GM19239 (cell line): ENCODE measurements at regions not wholly inside any gene's neighbourhood (a gene's known extent, or its start where the extent isn't known, plus 50 kb on each side); places are given as distances from the start of the nearest gene placed in this dataset.
"Not testable (repeated sequence)": the region's sequence is repeated elsewhere in the genome, so short reads cannot be mapped to it uniquely, and the experiment has no call there.

ENCODE experiments used
- DNase-seq: peaks from one replicate; pipeline ENCODE4 v3.0.0; 2011; ENCODE audit warnings: low spot score; ENCODE audit not compliant: insufficient read length
- FAIRE-seq: peaks from 2 replicates; lab custom pipeline; 2011; peaks lifted over from hg19 to GRCh38; lab: Jason Lieb, UNC

- no peak for DNase-seq
- FAIRE-seq, result no peak
These were observed 1206.7 kb upstream of the CDH2 start for GRCh38 chr18:29383311-29384273.

- DNase-seq (no peak), FAIRE-seq (no peak)
These were observed 1201.8 kb upstream of the CDH2 start for GRCh38 chr18:29378651-29379136.

- DNase-seq (no peak), FAIRE-seq (no peak)
These were observed 1200.4 kb upstream of the CDH2 start for GRCh38 chr18:29377346-29377745.

- FAIRE-seq, result no peak
These were observed 1196.1 kb upstream of the CDH2 start for GRCh38 chr18:29373000-29373399.

GRCh38 chr18:29361843-29362242 is 1184.9 kb upstream of the CDH2 start:
- no peak for DNase-seq
- FAIRE-seq, result no peak

More at GRCh38 chr18:29373000-29373399, 1196.1 kb upstream of the CDH2 start:
- no peak for DNase-seq

- DNase-seq, FAIRE-seq: not testable (repeated sequence)
These were observed 1183.7 kb upstream of the CDH2 start for GRCh38 chr18:29360659-29361058.

GRCh38 chr18:29359222-29359621 is 1182.3 kb upstream of the CDH2 start:
- FAIRE-seq, DNase-seq: not testable (repeated sequence)

GRCh38 chr18:29351171-29351570 is 1174.2 kb upstream of the CDH2 start:
- DNase-seq (no peak), FAIRE-seq (no peak)

GRCh38 chr18:29328932-29329331 is 1152.0 kb upstream of the CDH2 start:
- no peak for FAIRE-seq
- no peak for DNase-seq

- DNase-seq (no peak), FAIRE-seq (no peak)
These were observed 1149.3 kb upstream of the CDH2 start for GRCh38 chr18:29326214-29326613.

- FAIRE-seq (no peak), DNase-seq (no peak)
These were observed 1144.6 kb upstream of the CDH2 start for GRCh38 chr18:29321561-29321960.

GRCh38 chr18:29313312-29313711 is 1136.4 kb upstream of the CDH2 start:
- DNase-seq (no peak), FAIRE-seq (no peak)

- DNase-seq (no peak), FAIRE-seq (no peak)
These were observed 1134.7 kb upstream of the CDH2 start for GRCh38 chr18:29311580-29311979.

GRCh38 chr18:29309366-29309765 is 1132.4 kb upstream of the CDH2 start:
- no peak for FAIRE-seq
- DNase-seq, result no peak

- no peak for DNase-seq
- FAIRE-seq, result no peak
These were observed 1131.1 kb upstream of the CDH2 start for GRCh38 chr18:29307982-29308381.

- DNase-seq, result no peak
- FAIRE-seq, result no peak
These were observed 1130.3 kb upstream of the CDH2 start for GRCh38 chr18:29307231-29307630.

- FAIRE-seq (no peak), DNase-seq (no peak)
These were observed 1128.6 kb upstream of the CDH2 start for GRCh38 chr18:29305516-29305915.

- DNase-seq (no peak), FAIRE-seq (no peak)
These were observed 1124.1 kb upstream of the CDH2 start for GRCh38 chr18:29301048-29301447.

GRCh38 chr18:29285471-29285870 is 1108.5 kb upstream of the CDH2 start:
- FAIRE-seq (no peak), DNase-seq (no peak)

- no peak for FAIRE-seq
These were observed 1094.6 kb upstream of the CDH2 start for GRCh38 chr18:29271501-29271900.

GRCh38 chr18:29259838-29260237 is 1082.9 kb upstream of the CDH2 start:
- DNase-seq (no peak), FAIRE-seq (no peak)

More at GRCh38 chr18:29271501-29271900, 1094.6 kb upstream of the CDH2 start:
- no peak for DNase-seq

GRCh38 chr18:29254123-29254522 is 1077.2 kb upstream of the CDH2 start:
- FAIRE-seq, result no peak
- DNase-seq, result no peak
